M059J (cell line): ENCODE measurements at regions not wholly inside any gene's neighbourhood (a gene's known extent, or its start where the extent isn't known, plus 50 kb on each side); places are given as distances from the start of the nearest gene placed in this dataset.
"Not testable (repeated sequence)": the region's sequence is repeated elsewhere in the genome, so short reads cannot be mapped to it uniquely, and the experiment has no call there.

Experiments used
- DNase-seq: peaks from one replicate; pipeline ENCODE4 v3.0.0-alpha.2; 2012; ENCODE audit warnings: low read depth

- no peak for DNase-seq
Observed at GRCh38 chr14:104398656-104399055, 180.9 kb upstream of the C14orf180 start.

DNA sequence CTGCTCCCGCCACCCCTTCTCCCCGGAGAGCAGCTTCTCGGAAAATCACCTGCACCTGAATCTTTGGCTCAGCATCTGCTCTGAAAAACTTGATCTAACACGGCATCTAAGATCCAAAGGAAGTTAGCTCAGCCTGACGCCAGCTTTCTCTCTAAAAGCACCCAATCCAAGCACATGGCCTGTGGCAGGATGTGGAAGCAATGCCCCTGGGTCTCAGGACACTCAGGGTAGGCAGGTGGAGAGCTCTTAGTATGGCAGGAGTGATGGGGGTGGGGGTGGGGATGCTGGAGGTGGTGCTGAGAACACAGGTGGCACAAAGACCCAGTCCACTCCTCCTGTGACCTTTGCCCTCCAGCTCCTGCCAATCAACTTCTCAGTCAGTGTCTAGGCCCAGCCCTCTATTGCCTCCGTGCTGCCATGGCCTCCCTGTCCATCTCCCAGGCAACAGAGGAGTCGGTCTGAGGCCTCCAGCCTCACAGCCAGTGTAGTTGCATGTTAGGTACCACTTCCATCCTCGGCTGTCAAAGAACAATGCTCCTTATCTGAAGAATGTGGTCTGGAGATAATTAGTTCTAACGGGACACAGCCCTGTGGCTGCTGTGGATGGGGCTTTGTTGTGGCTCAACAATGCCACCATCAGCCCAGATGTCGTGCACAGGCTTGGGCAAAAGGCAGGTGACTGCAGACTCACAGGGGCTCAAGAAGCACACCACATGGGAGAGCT, 180.0 kb upstream of the C14orf180 start:
- DNase-seq: no peak

- DNase-seq: no peak
Observed at GRCh38 chr14:104400355-104400754, 179.2 kb upstream of the C14orf180 start.

DNA sequence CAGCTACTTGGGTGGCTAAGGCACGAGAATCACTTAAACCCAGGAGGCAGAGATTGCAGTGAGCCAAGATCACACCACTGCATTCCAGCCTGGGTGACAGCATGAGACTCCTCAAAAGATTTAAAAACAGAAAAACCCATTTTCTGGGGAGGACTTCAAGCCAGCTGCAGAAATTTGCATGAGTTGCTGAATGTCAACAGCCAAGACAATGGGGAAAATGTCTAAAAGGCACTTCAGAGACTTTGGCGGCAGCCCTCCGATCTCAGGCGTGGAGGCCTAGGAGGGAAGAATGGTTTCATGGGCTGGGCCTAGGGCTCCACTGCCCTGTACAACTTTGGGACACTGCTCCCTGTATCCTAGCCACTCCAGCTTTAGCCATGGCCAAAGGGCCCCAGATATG, 177.8 kb upstream of the C14orf180 start:
- DNase-seq: no peak

DNA sequence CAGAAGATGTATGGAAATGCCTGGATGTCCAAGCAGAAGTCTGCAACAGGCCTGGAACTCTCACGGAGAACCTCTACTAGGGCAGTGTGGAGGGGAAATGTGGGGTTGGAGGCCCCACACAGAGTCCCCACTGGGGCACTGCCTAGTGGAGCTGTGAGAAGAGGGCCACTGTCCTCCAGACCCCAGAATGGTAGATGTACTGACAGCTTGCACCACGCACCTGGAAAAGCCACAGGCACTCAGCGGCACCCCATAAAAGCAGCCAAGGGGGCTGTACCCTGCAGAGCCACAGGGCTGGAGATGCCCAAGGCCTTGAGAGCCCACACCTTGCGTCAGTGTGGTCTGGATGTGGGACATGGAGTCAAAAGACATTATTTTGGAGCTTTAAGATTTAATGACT, 177.3 kb upstream of the C14orf180 start:
- DNase-seq: not testable (repeated sequence)

DNA sequence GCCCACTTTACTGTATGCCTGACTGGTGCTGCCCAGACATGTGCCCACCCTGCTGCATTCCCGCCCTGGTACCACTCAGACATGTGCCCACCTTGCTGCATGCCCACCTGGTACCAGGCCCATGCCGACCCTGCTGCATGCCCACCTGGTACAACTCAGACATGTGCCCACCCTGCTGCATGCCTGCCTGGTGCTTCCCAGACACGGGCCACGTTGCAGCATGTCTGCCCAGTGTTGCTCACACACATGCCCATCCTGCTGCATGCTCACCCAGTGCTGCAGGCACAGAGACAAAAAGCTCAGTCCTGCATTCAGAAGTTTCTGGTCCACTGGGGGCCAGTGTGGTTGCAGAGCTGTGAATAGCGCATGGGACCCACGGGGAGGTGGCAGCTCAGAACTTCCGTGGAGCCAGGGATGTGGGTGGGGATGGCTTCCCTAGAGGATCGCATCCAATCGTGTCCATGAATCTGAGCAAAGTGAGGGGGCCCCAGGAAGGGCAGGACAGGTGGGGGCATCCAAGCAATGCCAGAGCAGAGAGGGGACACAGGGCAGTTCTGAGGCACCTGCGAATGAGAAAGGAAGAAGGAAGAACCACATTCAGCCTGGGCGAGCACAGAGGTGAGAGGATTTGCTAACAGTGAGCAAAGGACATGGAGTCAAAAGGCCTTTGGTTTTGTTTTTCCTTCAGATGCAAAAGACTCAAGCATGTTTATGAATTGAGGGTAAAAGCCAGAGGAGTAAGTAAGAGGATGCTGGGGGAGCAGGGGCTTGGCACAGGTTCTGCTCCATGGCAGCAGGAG, 175.9 kb upstream of the C14orf180 start:
- DNase-seq: no peak

GRCh38 chr14:104404922-104405321, 174.6 kb upstream of the C14orf180 start:
- DNase-seq: no peak

DNA sequence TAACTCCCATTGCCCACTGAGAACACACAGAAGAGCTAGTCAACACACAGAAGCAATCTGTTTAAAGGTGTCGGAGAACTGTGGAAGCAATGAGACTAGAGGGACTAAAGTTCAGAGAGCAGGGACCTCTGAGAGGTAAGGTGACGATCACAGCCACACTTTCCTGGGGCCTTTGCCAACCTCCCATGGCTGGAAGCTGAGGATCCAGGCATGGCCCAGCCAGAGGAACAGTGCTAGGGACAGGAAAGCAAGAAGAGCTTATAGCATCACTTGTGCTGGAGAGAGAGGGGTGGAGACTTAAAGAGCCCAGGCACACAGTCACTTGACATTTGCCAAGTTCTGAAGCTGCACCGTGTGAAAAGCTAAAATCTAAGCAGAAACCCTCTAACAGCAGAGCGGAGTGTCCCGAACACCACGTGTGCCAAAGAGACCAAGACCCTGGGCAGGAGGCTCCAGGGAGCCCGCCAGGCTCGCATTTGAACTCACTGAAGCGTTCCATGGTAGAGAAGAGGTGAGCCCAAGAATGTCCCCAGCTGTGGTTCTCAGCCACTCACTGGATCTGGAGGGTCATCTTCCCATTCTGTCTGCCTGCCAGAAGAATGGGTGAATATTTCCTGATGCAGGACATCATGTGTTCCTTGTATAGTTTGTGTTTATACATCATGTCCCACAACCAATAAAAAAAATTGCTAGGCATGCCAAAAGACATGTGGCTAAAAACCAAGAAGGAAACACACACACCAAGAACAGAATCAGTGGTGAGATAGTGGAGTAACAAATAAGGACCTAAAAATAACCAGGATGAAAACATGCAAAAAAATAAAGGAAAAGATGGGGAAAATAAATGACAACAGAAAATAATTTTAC, 174.0 kb upstream of the C14orf180 start:
- DNase-seq: no peak

DNA sequence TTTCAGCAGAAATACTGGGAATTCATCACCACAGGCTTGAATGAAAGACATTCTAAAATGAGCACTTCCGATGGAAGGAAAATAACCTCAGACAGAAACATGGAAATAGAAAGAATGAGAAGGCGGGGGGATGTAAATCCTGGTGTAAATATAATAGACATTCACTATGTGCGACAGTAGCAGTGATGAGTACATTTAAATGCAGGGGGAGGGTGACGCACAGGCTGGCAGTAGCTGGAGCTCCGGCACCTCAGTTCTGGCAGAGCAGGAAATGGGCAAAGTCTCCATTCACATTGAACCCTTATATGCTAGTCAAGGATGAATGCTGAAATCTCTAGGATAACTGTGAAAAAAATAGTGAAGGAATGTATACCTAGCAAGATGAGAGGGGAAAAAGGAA, 172.7 kb upstream of the C14orf180 start:
- no peak for DNase-seq

DNA sequence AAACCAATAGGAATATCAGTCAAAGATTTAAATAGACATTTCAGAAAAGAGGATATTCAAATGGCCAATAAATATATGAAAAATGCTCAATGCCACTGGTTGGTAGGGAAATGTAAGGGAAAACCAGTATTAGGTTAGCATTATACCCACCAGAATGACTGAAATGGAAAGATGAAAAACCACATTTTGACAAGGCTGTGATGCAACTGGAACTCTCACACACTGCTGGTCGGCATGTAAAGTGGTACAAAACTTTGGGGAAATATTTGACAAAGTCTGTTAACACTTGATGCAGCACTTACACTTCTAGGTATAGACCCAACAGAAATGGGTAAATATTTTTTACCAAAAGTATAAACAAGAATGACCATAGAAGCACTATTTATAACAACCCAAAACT, 163.2 kb upstream of the C14orf180 start:
- DNase-seq: no peak

DNA sequence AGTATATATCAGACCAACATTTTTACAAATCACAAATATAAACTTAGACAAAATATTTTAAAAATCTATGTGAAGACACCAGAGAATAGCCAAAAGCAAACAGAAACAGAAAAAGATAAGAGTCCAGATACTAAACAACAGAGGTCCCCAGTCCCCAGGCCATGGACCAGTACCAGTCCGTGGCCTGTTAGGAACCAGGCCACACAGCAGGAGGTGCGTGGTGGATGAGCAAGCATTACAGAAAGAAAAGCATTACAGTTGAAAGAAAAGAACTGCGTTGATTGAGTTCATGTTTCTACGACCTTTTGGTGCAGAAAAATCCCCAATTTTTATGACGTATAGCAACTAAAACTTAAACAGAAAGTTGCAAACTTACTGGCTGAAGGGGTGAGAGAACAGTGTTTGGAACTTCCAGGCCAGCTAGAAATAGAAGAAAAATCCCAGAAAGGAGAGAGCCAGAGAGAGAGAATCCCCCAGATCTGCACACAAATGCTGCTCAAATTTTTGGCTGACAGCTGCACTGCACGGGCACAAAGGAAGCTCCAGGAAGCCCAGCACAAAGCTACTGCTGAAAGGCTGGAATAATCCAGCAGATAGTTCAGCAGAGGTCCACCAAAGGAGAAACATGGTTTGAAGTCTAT, 159.6 kb upstream of the C14orf180 start:
- no peak for DNase-seq

- not testable (repeated sequence) for DNase-seq
Observed at GRCh38 chr14:104420523-104420922, 159.0 kb upstream of the C14orf180 start.

GRCh38 chr14:104420990-104421389, 158.6 kb upstream of the C14orf180 start:
- DNase-seq: no peak

GRCh38 chr14:104421401-104421821, 158.2 kb upstream of the C14orf180 start:
- no peak for DNase-seq

DNA sequence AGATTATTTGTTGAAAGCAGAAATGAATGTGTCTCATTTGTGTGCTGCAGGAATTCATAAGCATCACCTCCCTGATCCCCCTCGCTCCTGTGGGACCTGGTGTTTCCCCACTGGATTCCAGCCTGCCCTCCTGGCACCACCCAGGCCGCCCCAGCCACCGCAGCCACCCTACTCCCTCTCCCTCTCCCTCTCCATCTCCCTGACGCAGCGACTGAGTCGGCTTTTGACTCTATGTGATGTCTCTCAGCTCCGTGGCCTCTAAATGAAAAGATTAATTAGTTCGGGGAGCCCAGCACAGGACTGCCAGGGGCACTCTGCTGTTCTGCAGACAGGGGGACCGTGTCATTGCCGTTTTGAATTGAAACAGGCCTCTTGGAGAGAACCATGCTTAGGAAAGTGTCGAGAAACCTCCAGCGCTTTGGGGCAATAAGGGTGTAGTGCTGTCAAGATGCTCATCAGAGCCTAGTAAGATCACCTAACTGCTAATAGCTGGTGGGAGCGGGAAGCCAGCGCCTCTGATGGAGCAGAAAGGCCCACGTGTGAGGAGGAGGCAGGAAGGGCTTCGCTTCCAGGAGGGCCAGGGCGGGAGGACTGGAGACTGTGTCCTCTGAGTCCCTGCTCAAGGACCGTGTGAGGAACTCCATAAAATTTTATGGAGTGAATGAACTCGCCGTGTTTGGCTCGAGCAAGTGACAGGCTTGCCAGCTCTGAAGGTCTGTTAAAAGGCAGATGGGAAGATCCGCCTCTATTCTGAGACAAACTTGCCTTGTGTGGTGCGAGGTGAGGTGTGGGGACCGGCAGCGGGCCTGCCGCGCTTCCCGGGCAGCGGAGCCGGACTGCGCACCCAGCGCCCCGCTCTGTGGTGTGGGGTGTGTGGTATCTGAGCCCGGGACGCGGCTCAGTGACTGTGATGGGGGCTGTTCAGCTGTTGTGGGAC, 157.4 kb upstream of the C14orf180 start:
- DNase-seq: no peak

- DNase-seq: no peak
Observed at GRCh38 chr14:104422837-104423681, 156.5 kb upstream of the C14orf180 start.

- DNase-seq: no peak
Observed at GRCh38 chr14:104423701-104424405, 155.7 kb upstream of the C14orf180 start.

GRCh38 chr14:104424406-104425072, 155.0 kb upstream of the C14orf180 start:
- no peak for DNase-seq
